HG02970 (cell line): ENCODE measurements at regions not wholly inside any gene's neighbourhood (a gene's known extent, or its start where the extent isn't known, plus 50 kb on each side); places are given as distances from the start of the nearest gene placed in this dataset.

Experiments
- ATAC-seq: cut with Tn5 transposase; IDR thresholded peaks from one replicate; pipeline ENCODE4 v1.9.1; 2021; ENCODE audit warnings: mild to moderate bottlenecking, moderate library complexity, moderate number of reproducible peaks; ENCODE audit not compliant: unreplicated experiment, low FRiP score

DNA sequence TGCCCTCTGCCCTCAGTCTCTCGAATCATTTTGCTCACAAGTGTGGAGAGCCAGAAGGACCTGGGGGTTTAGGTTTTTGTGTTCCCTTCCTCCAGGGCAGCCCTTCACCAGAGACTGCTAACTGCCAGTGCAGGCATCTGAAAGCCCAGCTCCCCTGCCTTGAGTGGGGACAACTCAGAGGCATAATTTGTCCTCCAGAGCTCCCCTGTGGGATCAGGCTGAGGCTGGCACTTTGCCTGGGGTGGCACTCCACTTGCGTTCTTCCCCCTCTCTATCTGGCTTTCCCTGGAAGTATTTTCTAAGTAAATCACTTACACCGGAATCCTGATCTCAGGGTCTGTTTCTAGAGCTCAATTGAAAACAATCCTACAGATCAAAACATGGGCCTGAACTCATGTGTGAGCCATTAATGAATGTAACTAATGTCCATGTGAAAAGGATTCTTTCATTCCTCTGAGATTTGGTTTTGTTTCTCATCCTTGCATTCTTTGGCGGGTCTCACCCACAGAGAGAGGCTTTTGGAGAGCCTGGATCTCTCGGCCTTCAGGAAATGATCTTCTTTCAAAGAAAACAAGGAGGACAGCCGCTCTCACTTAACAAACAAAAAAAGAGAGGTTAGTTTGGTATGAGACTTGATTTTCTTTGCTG lies 125.7 kb upstream of the RIPOR2 start:
- ATAC-seq = no peak

DNA sequence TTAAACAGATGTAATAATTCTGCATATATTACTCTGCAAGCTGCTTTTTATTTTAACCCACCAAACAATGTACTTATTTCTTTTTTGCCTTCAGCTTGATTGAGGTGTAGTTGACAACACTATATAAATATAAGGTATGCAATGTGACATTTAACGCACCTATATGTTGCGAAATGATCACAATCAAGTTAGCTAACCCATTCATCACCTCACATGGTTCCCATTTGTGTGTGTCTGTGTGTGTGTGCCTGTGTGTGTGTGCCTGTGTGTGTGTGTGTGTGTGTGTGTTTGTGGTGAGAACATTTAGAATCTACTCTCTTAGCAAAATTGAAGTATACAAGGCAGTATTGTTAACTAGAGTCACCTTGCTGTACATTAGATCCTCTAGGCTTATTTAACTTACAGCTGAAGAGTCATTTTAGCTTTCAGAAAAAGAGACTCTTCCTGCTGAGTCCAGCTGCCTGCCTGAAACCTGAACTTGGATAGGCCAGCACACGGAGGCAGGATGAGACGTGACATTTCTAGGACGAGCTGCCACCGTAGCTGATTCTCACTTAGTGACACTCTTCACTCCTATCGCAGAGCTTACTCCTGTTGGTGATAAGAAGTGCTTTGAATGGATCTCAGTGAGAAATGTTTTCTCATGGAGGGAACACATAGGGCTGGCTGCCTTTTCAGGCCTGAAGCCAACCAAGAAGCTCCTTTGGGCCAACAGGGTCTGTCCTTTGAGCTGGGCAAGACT lies 126.5 kb upstream of the RIPOR2 start:
- ATAC-seq = no peak

DNA sequence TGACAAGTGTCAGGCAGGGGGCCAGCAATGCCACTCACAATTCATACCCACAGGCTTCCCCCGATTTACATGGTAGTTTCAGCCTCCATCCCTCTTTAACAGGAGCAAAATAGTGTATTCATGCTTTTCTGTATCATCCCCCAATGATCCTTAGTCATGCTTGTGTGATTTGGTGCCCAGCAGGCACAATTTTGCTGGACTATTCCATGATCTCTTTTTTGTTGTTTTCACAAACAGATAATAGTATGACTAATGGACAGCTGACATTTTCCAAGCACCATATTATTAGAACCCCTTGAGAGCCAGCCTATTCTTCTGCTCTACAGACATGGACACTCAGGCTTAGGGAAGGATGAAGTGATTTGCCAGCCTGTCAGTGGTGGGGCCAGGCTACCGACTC lies 128.2 kb upstream of the RIPOR2 start:
- no peak for ATAC-seq

DNA sequence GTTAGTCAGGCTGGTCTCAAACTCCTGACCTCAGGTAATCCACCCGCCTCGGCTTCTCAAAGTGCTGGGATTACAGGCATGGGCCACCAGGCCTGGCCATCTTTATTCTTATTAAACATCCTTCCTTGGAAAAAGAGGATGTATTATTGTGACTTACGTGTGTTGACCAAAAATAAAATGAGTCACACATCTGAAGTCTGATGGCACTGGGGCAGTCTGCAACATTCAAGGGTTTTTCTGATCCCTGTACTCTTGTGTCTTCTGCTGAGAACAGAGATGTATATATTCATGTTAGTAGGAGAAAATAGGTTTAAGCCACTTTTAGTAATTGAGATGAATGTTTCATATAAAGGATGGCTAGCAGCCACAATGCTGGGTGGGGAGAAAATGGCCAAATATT lies 129.9 kb upstream of the RIPOR2 start:
- ATAC-seq = no peak

DNA sequence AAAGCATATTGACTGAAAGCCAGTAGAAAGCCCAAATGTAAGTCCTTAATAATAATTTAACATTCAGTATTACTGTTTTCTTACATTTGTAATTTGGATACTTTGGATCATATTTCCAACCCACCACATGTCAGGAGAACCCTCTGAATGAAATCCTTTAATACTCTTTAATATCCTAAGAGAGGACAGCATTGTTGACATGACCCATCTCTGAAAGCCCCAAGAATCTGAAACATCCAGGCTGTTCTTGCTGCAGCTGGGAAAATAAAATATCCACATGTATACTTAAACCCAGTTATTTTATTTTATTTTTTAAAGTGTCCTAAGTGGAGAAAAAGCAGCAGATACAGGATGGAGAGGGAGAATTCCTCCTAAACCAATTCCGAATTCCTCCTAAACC lies 130.8 kb upstream of the RIPOR2 start:
- ATAC-seq = no peak

DNA sequence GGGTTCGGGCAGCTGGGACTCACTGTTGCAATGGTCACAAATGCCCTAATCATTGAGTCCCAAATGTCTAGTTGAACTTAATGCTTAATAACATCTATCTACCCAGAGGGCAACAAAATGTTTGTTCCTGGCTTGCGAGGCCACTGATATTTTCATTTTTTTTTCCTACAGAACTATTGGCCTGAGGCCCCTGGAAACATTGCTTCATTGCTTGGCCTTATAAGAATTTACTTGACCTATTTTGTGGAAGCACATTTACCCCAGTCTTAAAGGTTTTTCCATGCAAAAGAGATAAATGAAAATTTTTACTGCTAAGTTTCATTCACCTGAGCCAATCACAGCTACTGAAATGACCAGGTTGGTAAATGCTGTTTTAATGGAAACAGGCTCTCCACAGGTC lies 133.1 kb upstream of the RIPOR2 start:
- ATAC-seq = no peak

DNA sequence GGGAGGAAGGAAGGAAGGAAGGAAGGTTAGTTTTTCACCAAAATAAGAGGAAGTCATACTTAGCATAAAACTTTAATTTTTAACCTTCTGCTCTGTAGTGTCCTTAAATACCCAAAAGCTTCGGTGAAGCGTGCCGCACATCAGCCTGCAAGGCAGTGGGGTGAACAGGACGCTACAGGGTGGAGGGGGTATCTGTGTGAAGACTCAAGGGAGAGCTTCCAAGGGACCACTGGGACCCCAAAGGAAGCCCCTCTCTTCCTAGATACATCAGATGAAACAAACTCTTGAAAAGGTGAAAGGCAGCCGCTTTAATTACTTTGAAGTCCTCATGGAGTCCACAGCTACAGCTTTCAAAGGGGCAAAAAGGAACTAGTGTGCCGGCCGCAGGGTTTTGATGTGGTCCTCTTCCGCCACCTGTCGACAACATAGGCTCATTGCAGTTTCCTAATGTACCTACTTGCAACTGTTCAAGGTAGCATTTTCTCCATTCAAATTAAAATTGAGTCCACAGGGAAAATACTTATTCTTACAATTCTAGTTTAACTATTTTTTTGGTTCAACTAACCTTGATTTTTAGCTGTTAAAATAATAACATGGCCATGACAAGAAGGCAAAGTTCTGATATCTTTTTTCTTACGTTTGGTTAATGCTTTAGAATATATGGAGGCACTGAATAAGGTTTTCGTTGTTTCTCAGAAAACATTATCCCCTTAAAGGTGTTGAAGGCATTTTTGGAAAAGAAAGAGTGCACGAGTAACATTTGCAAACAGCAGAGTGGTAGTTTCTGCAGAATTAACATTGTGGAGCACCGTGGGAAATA lies 135.0 kb upstream of the RIPOR2 start:
- ATAC-seq = no peak

DNA sequence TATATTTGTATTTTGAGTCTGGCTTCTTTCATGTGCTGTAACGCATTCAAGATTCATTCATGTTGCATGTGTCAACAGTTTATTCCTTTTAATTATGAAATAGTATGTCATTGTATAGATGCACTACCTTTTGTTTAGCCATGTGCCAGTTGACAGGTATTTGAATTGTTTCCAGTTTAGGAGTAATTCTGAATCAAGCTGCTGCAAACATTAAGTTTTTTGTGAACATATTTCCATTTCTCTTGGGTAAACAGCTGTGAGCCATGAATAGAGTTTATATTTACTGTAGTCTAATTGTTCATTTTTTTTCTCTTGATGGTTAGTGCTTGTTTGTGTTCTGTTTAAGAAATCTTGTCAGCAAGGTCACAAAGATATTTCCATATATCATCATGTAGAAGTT lies 142.4 kb upstream of the RIPOR2 start:
- ATAC-seq = no peak

DNA sequence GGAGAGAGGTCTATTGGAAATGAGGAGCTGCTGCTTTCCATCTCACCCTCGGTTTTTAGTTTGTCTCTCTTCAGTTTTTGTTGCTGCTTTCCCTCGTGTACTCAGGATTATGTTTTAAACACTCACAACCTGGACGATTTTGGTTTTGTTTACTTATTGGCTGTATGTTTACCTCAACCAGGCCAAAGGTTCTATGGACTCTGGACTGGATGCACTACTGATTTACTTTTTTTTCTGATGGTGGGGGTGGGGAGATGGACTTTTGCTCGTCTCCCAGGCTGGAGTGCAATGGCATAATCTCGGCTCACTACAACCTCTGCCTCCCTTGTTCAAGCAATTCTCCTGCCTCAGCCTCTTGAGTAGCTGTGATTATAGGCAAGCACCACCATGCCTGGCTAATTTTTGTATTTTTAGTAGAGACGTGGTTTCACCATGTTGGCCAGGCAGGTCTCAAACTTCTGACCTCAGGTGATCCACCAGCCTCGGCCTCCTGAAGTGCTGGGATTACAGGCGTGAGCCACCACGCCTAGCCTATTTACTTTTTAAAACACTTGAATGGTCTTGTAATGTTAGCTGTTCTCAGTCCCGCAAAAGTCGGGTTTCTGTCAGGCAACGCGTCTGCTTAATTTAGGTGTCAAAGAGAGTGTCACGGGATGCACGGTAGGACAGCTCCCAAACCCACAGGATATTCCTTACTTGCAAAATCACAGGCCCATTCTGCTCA lies 148.2 kb upstream of the RIPOR2 start:
- ATAC-seq = no peak

DNA sequence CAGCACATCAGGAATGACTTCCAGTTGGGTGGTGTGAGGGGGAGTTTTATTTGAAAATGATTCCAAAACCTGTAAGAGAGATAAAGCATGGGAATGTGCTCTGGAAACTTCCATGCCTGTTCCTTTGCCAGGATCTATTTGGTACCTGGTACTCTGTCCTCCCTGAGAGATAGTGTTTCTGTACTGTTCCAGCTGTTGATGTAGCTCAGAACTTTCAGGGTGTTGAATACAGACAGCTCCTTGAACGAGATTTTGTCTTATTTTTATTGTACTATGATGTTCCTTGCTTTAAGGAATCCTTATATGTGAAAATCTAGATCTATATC lies 148.7 kb upstream of the RIPOR2 start:
- no peak for ATAC-seq

DNA sequence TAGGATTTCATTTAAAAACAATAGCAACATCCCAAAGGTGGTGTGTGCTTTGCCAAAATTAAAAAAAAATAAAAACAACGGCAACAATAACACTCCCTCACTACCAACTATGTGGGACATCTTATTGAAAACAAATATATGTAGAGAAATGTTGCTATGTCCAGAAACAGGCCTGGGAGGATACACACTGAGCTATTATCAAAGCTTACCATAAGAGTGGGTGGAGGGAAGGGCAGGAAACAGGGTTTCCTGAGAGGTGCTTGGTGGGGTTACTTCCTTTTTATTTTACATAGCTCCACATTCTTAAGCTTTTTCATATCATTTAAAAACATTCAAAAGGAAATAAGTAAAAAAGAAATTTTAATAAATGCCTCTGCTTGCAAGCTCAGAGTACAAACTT lies 150.0 kb upstream of the RIPOR2 start:
- no peak for ATAC-seq

DNA sequence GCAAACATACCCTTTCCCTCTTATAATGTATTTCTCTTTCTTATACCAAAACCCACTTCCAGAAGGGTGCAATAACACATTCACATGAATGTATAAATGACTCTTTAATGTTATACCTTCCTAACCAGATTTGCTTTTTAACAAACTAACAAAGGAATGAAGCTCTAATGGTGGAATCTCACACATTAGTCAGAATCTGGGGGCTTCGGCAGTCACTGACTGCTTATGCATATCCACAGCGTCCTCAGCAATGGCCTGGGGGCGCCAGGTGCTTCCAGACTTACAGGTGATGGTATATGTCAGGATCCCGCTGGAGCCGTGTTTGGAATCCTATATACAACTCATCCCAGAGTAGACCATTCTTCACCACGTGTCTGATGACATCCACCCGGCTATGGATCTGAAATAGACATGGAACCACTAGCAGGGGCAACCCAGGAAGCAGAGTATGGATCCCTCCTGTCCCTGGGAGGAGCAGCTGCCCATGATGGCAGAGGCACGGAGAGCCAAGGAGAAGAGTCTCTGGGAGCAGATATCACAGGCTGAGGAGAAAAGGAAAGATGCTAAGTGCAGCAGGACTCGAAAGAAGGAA lies 150.8 kb upstream of the RIPOR2 start:
- no peak for ATAC-seq

DNA sequence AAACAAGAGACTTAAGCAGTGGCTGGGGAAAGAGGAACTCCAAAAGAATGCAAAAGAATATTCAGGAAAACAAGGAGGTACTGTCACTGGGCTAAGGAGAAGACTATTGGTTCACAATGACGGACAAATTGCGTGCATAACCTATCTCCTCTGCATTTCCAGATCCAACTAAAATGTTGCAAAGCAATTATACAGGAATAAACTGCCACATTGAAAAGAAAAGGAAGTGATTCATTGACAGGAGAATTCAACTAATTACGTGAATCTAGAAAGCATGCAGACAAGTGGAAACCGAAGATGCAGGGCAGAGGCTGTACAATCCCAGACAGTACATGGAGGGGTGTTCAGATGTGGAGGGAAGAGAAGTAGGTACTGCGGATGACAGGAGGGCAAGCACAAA lies 152.8 kb upstream of the RIPOR2 start:
- ATAC-seq = no peak

DNA sequence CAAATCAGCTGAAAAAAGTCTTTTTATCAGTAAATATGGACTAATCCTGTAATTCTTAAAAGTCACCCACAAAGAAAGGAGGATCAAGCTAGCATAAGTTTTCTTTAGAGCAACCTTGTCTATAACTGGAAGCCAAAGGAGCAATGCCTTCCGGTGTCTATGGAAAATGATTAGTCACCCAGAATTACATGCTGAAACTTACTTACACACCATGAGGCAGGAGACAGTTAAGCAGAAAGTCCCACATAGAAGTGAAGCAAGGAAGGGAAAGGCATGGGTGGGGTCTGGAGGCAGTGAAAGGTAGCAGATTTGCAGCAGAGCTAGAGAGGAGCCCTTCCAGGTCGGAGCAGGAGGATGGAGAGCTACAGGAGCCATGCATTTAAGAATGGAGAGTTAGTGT lies 153.7 kb upstream of the RIPOR2 start:
- no peak for ATAC-seq

DNA sequence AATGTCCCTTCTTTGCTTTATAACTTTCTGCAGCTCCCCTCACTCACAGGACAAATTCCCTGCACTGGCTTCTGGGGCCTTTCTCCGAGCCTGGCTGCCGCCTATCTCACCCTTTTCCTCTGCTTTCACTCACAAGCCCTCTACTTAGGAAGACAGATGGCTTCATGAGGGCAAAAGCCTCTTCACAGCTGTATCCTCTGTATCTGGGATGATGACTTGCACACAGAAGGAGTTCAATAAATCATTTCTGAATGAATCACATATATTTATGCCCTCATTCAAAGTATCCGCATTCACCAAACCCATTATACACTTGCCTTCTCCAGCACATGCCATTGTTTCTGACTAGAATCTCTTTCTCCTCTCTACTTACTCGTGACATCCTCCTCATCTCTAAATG lies 159.0 kb upstream of the RIPOR2 start:
- ATAC-seq = no peak

DNA sequence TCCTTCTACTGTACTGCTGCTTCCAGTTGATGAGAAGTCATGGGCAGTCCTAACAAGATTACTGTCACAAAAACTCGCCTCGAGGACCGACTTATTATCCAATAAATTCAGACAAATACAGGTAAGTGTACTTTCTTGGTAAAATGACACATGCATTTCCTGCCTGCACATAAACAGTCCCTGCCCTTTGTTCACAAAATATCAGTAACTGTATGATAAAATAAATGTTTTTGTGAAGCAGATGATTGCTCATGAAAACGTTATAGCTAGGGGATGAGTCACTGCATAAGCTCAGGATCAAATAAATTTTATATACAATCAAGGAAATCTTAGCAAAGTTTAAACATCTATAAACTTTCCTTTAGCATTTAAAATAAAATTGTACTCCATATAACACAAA lies 164.5 kb upstream of the RIPOR2 start:
- no peak for ATAC-seq

DNA sequence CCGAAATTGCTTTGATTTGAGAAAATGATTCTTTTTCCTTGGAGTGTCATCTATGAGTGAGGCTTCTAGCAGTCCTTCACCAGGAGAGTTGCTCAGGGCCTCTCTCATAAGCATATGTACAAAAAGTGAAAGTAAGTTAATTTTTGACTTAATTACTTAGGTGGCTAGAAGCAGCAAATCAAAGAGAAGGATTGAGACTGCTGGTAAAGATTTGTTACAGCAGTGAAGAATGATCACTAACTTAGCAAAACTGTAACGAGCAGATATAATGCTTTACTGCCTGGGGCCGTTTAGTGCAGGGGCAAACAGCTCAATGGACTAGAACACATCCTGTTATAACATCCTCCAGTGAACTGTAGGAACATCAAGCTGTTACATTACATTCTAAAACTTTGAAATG lies 167.8 kb upstream of the RIPOR2 start:
- ATAC-seq = no peak

DNA sequence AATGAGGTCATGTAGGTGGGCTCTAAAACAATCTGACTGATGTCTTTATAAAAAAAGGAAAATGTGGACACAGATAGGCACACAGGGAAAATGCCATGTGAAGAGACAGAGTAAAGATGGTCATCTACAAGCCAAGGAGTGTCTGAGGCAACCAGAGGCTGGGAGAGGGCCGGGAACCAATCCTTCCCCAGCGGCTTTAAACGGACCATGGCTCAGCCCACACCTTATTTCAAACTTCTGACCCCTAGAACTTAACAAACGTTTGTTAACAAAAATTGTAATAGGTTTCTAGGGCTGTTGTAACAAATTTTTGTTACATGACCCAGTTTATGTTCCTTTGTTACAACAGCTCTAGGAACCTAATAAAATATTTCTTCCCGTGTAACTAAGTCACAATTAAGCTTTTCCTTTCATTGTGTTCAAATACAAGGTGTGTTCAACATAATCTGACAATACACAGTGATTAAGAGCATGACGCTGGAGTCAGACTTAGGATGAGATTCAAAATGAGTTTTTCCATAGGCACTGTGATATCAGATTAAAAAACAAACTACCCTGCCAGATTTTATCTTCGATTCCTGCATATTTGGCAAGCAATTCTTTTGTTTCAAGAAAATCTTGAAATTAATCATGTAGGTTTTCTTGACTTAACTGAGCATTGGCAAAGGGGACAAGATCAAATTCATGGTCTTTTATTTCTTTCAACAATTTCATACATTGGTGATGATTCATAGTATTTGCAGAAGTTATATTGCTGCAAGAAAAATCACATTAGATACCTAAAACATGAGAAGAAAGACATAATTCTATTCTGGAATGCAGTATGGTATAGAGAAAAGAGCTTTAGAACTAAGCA lies 169.5 kb upstream of the RIPOR2 start:
- no peak for ATAC-seq

DNA sequence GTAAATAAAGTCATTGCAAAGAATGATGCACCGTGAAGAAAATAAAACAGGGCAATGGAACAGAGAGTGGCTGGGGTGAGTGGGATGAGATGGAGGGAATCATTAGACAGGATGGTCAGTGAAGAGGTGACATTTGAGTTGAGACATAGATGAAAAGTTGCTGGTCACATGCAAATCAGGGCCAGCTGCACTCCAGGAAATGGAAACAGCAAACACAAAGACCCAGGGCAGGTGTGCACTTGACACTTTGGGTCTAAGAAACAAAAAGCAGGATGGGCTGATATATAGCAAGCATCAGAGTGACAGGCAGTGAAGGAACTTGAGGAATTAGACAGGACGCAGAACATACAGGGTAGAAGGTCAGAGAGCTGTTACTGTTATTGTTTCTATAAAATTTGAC lies 171.5 kb upstream of the RIPOR2 start:
- ATAC-seq = no peak

DNA sequence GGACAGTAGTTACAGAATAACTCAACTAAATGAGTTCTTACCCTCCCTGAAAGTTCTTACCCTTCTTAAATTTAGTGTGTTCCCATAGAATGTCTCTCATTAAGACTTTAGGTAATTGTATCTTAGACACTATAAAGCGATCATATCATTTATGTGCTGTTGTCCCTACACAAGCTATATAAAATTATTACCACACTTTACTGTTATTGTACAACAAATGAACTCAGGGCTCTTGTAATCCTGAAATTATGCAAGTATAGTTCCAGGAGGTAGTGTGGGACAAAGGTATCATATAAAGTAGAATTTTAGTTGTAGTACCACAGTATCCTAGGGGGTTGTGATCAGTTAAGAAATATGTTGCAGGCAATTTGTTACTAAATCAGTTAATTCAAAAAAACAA lies 167.4 kb upstream of the CARMIL1 start:
- no peak for ATAC-seq
